Subcutaneous abdominal adipose tissue (tissue), 5 donors: ENCODE measurements at regions not wholly inside any gene's neighbourhood (a gene's known extent, or its start where the extent isn't known, plus 50 kb on each side); places are given as distances from the start of the nearest gene placed in this dataset.

Experiments
- H3K27ac ChIP-seq: one replicate; pipeline ENCODE4 v1.7.0; 2013; ENCODE audit warnings: low read depth, mild to moderate bottlenecking, inconsistent platforms, low read length, moderate library complexity
- H3K27me3 ChIP-seq, 5 donors: one replicate each; pipeline ENCODE4 v1.7.0; 2013; ENCODE audit warnings: low read length in 5 of 5, inconsistent platforms in 1 of 5; ENCODE audit not compliant: control insufficient read depth in 5 of 5, insufficient read depth in 4 of 5
- H3K36me3 ChIP-seq, 5 donors: one replicate each; pipeline ENCODE4 v1.7.0; 2013; ENCODE audit warnings: low read length in 5 of 5; ENCODE audit not compliant: control insufficient read depth in 5 of 5, insufficient read depth in 5 of 5
- H3K4me1 ChIP-seq, 5 donors: one replicate each; pipeline ENCODE4 v1.7.0; 2013; ENCODE audit warnings: low read length in 5 of 5, mild to moderate bottlenecking in 3 of 5, moderate library complexity in 1 of 5; ENCODE audit not compliant: control insufficient read depth in 5 of 5, insufficient read depth in 5 of 5
- H3K4me3 ChIP-seq, 5 donors: one replicate each; pipeline ENCODE4 v1.7.0; 2013; ENCODE audit warnings: low read length in 5 of 5, low read depth in 1 of 5
- H3K9ac ChIP-seq, 5 donors: one replicate each; pipeline ENCODE4 v1.7.0; 2013; ENCODE audit warnings: low read length in 5 of 5, mild to moderate bottlenecking in 4 of 5, moderate library complexity in 3 of 5
- H3K9me3 ChIP-seq, 5 donors: one replicate each; pipeline ENCODE4 v1.7.0; 2013; ENCODE audit warnings: low read length in 5 of 5; ENCODE audit not compliant: control insufficient read depth in 5 of 5
- donor health status: healthy.
- donor health status: healthy.
- donor health status: healthy.
- donor health status: healthy.
- donor health status: healthy.

- Histone ChIP-seq H3K4me1 (no peaks in the 10 kb centered on the region), H3K9ac (no peak overlapping the region), H3K9me3 (no peaks in the 10 kb centered on the region), H3K36me3 (no peaks in the 10 kb centered on the region), H3K27me3 (no peaks in the 10 kb centered on the region), H3K4me3 (no peak overlapping the region), H3K27ac (no peak overlapping the region)
These were observed 1105.7 kb upstream of the SLIT2 start for GRCh38 chr4:19146038-19146437.

GRCh38 chr4:19135895-19136633 is 1114.5 kb upstream of the LCORL start:
- Histone ChIP-seq H3K36me3 (no peaks in the 10 kb centered on the region), H3K4me1 (no peaks in the 10 kb centered on the region), H3K27me3 (no peaks in the 10 kb centered on the region), H3K4me3 (no peak overlapping the region), H3K9me3 (no peaks in the 10 kb centered on the region), H3K27ac (no peak overlapping the region), H3K9ac (no peak overlapping the region)

GRCh38 chr4:19134685-19135084 is 1113.1 kb upstream of the LCORL start:
- no peaks in the 10 kb centered on the region for H3K4me1 ChIP-seq
- H3K9me3 ChIP-seq = no peaks in the 10 kb centered on the region
- H3K4me3 ChIP-seq = no peak overlapping the region
- no peaks in the 10 kb centered on the region for H3K36me3 ChIP-seq
- H3K9ac ChIP-seq = no peak overlapping the region
- H3K27me3 ChIP-seq = no peaks in the 10 kb centered on the region
- no peak overlapping the region for H3K27ac ChIP-seq

GRCh38 chr4:19133315-19133714 is 1111.8 kb upstream of the LCORL start:
- Histone ChIP-seq H3K36me3 (no peaks in the 10 kb centered on the region), H3K27me3 (no peaks in the 10 kb centered on the region), H3K4me3 (no peak overlapping the region), H3K4me1 (no peaks in the 10 kb centered on the region), H3K9me3 (no peaks in the 10 kb centered on the region), H3K27ac (no peak overlapping the region), H3K9ac (no peak overlapping the region)

GRCh38 chr4:19130866-19131265 is 1109.3 kb upstream of the LCORL start:
- Histone ChIP-seq H3K9ac (no peak overlapping the region), H3K27me3 (no peaks in the 10 kb centered on the region), H3K9me3 (no peaks in the 10 kb centered on the region), H3K27ac (no peak overlapping the region), H3K4me3 (no peak overlapping the region), H3K36me3 (no peaks in the 10 kb centered on the region), H3K4me1 (no peaks in the 10 kb centered on the region)

- Histone ChIP-seq H3K4me1 (no peaks in the 10 kb centered on the region), H3K4me3 (no peak overlapping the region), H3K27me3 (no peaks in the 10 kb centered on the region), H3K36me3 (no peaks in the 10 kb centered on the region), H3K27ac (no peak overlapping the region), H3K9ac (no peak overlapping the region), H3K9me3 (no peaks in the 10 kb centered on the region)
These were observed 1106.6 kb upstream of the LCORL start for GRCh38 chr4:19128176-19128575.

GRCh38 chr4:19126903-19127302 is 1105.3 kb upstream of the LCORL start:
- no peaks in the 10 kb centered on the region for H3K9me3 ChIP-seq
- H3K4me3 ChIP-seq = no peak overlapping the region
- H3K27ac ChIP-seq = no peak overlapping the region
- no peaks in the 10 kb centered on the region for H3K4me1 ChIP-seq
- H3K36me3 ChIP-seq = no peaks in the 10 kb centered on the region
- H3K9ac ChIP-seq = no peak overlapping the region
- no peaks in the 10 kb centered on the region for H3K27me3 ChIP-seq

GRCh38 chr4:19123681-19124080 is 1102.1 kb upstream of the LCORL start:
- no peak overlapping the region for H3K9ac ChIP-seq
- H3K4me3 ChIP-seq = no peak overlapping the region
- H3K27me3 ChIP-seq = no peaks in the 10 kb centered on the region
- no peak overlapping the region for H3K27ac ChIP-seq
- peaks cover 0 to 3% (median 0%) of the 10 kb centered on the region in 5 donors for H3K9me3 ChIP-seq
- no peaks in the 10 kb centered on the region for H3K36me3 ChIP-seq
- no peaks in the 10 kb centered on the region for H3K4me1 ChIP-seq

- H3K9ac ChIP-seq = no peak overlapping the region
- H3K4me1 ChIP-seq = no peaks in the 10 kb centered on the region
- no peak overlapping the region for H3K27ac ChIP-seq
- H3K4me3 ChIP-seq = no peak overlapping the region
- no peaks in the 10 kb centered on the region for H3K36me3 ChIP-seq
- H3K27me3 ChIP-seq = no peaks in the 10 kb centered on the region
- peaks cover 0 to 3% (median 0%) of the 10 kb centered on the region in 5 donors for H3K9me3 ChIP-seq
These were observed 1098.5 kb upstream of the LCORL start for GRCh38 chr4:19119904-19120560.

- Histone ChIP-seq H3K36me3 (no peaks in the 10 kb centered on the region), H3K27me3 (no peaks in the 10 kb centered on the region), H3K9me3 (peaks cover 0 to 3% (median 0%) of the 10 kb centered on the region in 5 donors), H3K9ac (no peak overlapping the region), H3K4me3 (no peak overlapping the region), H3K27ac (no peak overlapping the region), H3K4me1 (no peaks in the 10 kb centered on the region)
These were observed 1095.5 kb upstream of the LCORL start for GRCh38 chr4:19117022-19117421.
